Smooth muscle cell (in vitro differentiated cells): ENCODE measurements at regions not wholly inside any gene's neighbourhood (a gene's known extent, or its start where the extent isn't known, plus 50 kb on each side); places are given as distances from the start of the nearest gene placed in this dataset.

Source experiments
- DNase-seq: peaks from one replicate; lab custom pipeline; 2025; ENCODE audit not compliant: unreplicated experiment; lab: John Stamatoyannopoulos, UW
- H2AFZ ChIP-seq: fragments of 200-600 bp; sonication (generic); 2 replicates; pipeline ENCODE4 v1.6.0; 2016; ENCODE audit warnings: antibody characterized with exemption, low read depth, mild to moderate bottlenecking
- H3F3A ChIP-seq: fragments of 200-600 bp; sonication (generic); 2 replicates; pipeline ENCODE4 v1.6.0; 2017; ENCODE audit warnings: antibody characterized with exemption, low read depth
- H3K27ac ChIP-seq: fragments of 200-600 bp; sonication (generic); 2 replicates; pipeline ENCODE4 v1.5.1; 2016; ENCODE audit warnings: low read depth, mild to moderate bottlenecking
- H3K27me3 ChIP-seq: fragments of 200-600 bp; sonication (generic); 2 replicates; pipeline ENCODE4 v1.6.1; 2016; ENCODE audit warnings: low read depth, mild to moderate bottlenecking
- H3K36me3 ChIP-seq: fragments of 200-600 bp; sonication (generic); 2 replicates; pipeline ENCODE4 v1.5.1; 2016; ENCODE audit warnings: low read depth
- H3K4me1 ChIP-seq: fragments of 200-600 bp; sonication (generic); 2 replicates; pipeline ENCODE4 v1.5.1; 2016; ENCODE audit warnings: low read depth
- H3K4me2 ChIP-seq: fragments of 200-600 bp; sonication (generic); 2 replicates; pipeline ENCODE4 v1.6.0; 2016; ENCODE audit warnings: mild to moderate bottlenecking
- H3K4me3 ChIP-seq: fragments of 200-600 bp; sonication (generic); 2 replicates; pipeline ENCODE4 v1.5.1; 2016; ENCODE audit warnings: mild to moderate bottlenecking
- H3K79me2 ChIP-seq: fragments of 200-600 bp; sonication (generic); 2 replicates; pipeline ENCODE4 v1.6.0; 2016; ENCODE audit warnings: low read depth, mild to moderate bottlenecking
- H3K9ac ChIP-seq: fragments of 200-600 bp; sonication (generic); 2 replicates; pipeline ENCODE4 v1.6.0; 2016; ENCODE audit warnings: low read depth
- H3K9me3 ChIP-seq: fragments of 200-600 bp; sonication (generic); replicated peaks from 2 replicates; pipeline ENCODE4 v1.5.1; 2016; ENCODE audit warnings: low read depth
- H4K20me1 ChIP-seq: fragments of 200-600 bp; sonication (generic); 2 replicates; pipeline ENCODE4 v1.6.0; 2016; ENCODE audit warnings: low read depth
- CTCF ChIP-seq: fragments of 200-600 bp; sonication (generic); IDR thresholded peaks from 2 replicates; pipeline ENCODE4 v1.5.1; 2017; ENCODE audit warnings: borderline replicate concordance, mild to moderate bottlenecking, antibody characterized with exemption; ENCODE audit not compliant: insufficient read depth, poor library complexity, severe bottlenecking
- WGBS: methylation state at CpG from one replicate; pipeline ENCODE4 v1.1.7; 2016; ENCODE audit warnings: low lambda C conversion rate; 5-methylcytosine and 5-hydroxymethylcytosine counted together

GRCh38 chr7:41153268-41153667, 549.6 kb downstream of the INHBA start:
- Histone ChIP-seq H3K36me3 (no peaks in the 10 kb centered on the region), H3K79me2 (no peaks in the 10 kb centered on the region), H4K20me1 (no peaks in the 10 kb centered on the region), H3K9me3 (no peaks in the 10 kb centered on the region), H3K27ac (no peak overlapping the region), H3F3A (peaks cover 3% of the 10 kb centered on the region), H3K27me3 (no peaks in the 10 kb centered on the region), H3K4me1 (peaks cover 11% of the 10 kb centered on the region), H2AFZ (no peak overlapping the region), H3K9ac (no peak overlapping the region), H3K4me2 (no peak overlapping the region), H3K4me3 (no peak overlapping the region)
- TF ChIP-seq CTCF: no peak
- DNase-seq: no peak

GRCh38 chr7:41152179-41152678, 550.7 kb downstream of the INHBA start:
- Histone ChIP-seq H3K79me2 (no peaks in the 10 kb centered on the region), H3K27ac (no peak overlapping the region), H3K27me3 (no peaks in the 10 kb centered on the region), H2AFZ (no peak overlapping the region), H3K36me3 (no peaks in the 10 kb centered on the region), H3K4me3 (no peak overlapping the region), H3K9me3 (no peaks in the 10 kb centered on the region), H4K20me1 (no peaks in the 10 kb centered on the region), H3F3A (peaks cover 6% of the 10 kb centered on the region), H3K4me1 (peaks cover 21% of the 10 kb centered on the region), H3K9ac (no peak overlapping the region), H3K4me2 (no peak overlapping the region)
- TF ChIP-seq CTCF: no peak
- WGBS: 94% methylated on average over 4 of the region's 4 CpGs
- no peak for DNase-seq

DNA sequence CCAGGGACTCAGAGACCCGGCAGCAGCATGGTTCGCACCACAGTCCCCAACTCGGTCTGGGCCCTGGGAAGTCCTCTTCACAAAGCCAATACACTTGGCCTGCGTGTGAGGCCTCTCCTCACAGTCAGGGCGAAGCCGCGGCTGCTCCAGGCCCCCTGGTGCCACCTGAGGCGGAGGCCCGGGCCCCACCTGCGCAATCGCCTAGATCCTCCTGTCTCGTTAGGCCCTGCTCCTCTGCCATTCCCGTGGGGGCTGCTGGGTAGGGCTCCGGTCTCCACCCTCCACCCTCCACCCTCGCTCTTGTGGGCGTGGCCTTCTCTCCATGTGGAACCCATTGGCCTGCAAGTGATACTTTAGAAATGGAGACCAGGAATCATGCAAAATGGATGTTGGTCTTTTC, 553.3 kb downstream of the INHBA start:
- no peaks in the 10 kb centered on the region for H3K36me3 ChIP-seq
- H3K27ac ChIP-seq: no peak overlapping the region
- no peak for DNase-seq
- no peaks in the 10 kb centered on the region for H4K20me1 ChIP-seq
- H3K79me2 ChIP-seq: no peaks in the 10 kb centered on the region
- peak overlapping the region; percentile 62 for H3K9ac ChIP-seq
- H3K27me3 ChIP-seq: no peaks in the 10 kb centered on the region
- no peak overlapping the region for H3K4me3 ChIP-seq
- peaks cover 6% of the 10 kb centered on the region for H3F3A ChIP-seq
- no peak overlapping the region for H2AFZ ChIP-seq
- TF ChIP-seq CTCF: no peak
- H3K9me3 ChIP-seq: no peaks in the 10 kb centered on the region
- H3K4me2 ChIP-seq: no peak overlapping the region
- WGBS: 96% methylated on average over 16 of the region's 16 CpGs
- H3K4me1 ChIP-seq: peaks cover 16% of the 10 kb centered on the region

DNA sequence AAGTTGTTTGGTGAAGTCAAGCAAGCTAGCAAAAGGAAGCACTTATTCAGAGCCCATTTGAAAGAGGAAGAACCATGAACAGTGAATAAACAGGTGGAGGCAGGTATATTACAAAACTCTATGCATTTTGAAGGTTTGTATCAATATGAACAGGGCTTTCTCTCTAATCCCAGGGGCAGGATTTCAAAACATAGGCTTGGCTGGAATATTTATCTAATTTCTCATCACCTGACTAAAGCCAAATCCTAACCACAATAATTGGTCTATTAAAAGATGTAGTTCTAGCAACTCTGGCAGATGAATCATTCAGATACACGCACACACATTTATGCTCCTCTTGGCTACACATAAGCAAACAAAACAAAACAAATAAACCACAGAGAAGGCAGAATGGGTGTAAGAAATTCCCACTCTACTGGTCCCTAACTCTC, 554.4 kb downstream of the INHBA start:
- Histone ChIP-seq H3F3A (peaks cover 6% of the 10 kb centered on the region), H3K9ac (peak overlapping the region; percentile 81), H4K20me1 (no peaks in the 10 kb centered on the region), H3K4me2 (peak overlapping the region; percentile 54), H3K27ac (peak overlapping the region; percentile 89), H3K9me3 (no peaks in the 10 kb centered on the region), H3K36me3 (no peaks in the 10 kb centered on the region), H3K4me3 (no peak overlapping the region), H2AFZ (no peak overlapping the region), H3K27me3 (no peaks in the 10 kb centered on the region), H3K4me1 (peaks cover 16% of the 10 kb centered on the region), H3K79me2 (no peaks in the 10 kb centered on the region)
- no peak for DNase-seq
- no peak for TF ChIP-seq CTCF
- 21% methylated on average over 1 of the region's 1 CpG for WGBS
